SK-N-MC (cell line): ENCODE measurements at regions not wholly inside any gene's neighbourhood (a gene's known extent, or its start where the extent isn't known, plus 50 kb on each side); places are given as distances from the start of the nearest gene placed in this dataset.

Experiments
- DNase-seq: peaks from one replicate; pipeline ENCODE4 v3.0.0-alpha.2; 2011; ENCODE audit warnings: low read depth, low spot score
- H3K27ac ChIP-seq: fragments of 200-600 bp; sonication (generic); 2 replicates; pipeline ENCODE4 v1.5.1; 2016; ENCODE audit warnings: mixed run types
- H3K36me3 ChIP-seq: fragments of 200-600 bp; sonication (generic); 2 replicates; pipeline ENCODE4 v1.6.1; 2017; ENCODE audit warnings: antibody characterized with exemption, low read length, mixed read lengths; ENCODE audit not compliant: insufficient read depth
- H3K4me3 ChIP-seq: fragments of 200-600 bp; sonication (generic); 2 replicates; pipeline ENCODE4 v1.5.1; 2016
- H3K9ac ChIP-seq: fragments of 200-600 bp; sonication (generic); 2 replicates; pipeline ENCODE4 v1.8.0; 2017; ENCODE audit warnings: mixed run types, mixed read lengths; ENCODE audit not compliant: insufficient read length
- H3K9me3 ChIP-seq: fragments of 200-600 bp; sonication (generic); 2 replicates; pipeline ENCODE4 v1.6.1; 2017; ENCODE audit warnings: low read depth, mild to moderate bottlenecking, antibody characterized with exemption, low read length, moderate library complexity, mixed read lengths
- EZH2 ChIP-seq: fragments of 200-600 bp; sonication (generic); IDR thresholded peaks from one replicate; pipeline ENCODE4 v1.6.1; 2017; ENCODE audit warnings: antibody characterized with exemption
- FOXP2 ChIP-seq: optimal IDR thresholded peaks from 2 replicates; pipeline ENCODE3; 2011; ENCODE audit warnings: mild to moderate bottlenecking, moderate library complexity; ENCODE audit not compliant: insufficient read depth; ENCODE audit errors: extremely low read length, control extremely low read depth
- POLR2AphosphoS5 ChIP-seq: IDR thresholded peaks from 2 replicates; pipeline ENCODE4 v1.6.1; 2012; ENCODE audit warnings: mild to moderate bottlenecking, low read depth, low read length, borderline replicate concordance

DNA sequence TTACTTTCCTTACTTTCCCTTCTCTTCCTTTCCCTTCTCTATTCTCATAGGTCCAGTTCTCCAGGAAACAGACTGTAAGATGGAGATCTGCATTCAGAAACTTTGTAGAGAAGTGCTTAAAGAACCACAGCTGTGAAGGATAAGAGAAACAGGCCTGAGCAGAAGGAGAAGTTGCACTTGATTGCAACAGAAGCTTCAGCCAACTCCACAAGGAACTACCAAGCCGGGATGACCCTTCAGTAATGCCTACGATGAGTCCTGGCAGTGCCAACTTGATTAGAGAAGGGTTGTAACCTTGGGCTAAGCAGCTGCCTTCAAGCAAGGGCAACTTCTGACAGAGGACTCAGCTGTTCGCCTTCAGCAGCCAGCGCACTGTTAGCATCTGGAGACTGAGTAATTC is 413.3 kb upstream of the RASGEF1B start:
- no peak for TF ChIP-seq POLR2AphosphoS5
- TF ChIP-seq EZH2, result no peak
- no peak for TF ChIP-seq FOXP2
- Histone ChIP-seq H3K4me3 (no peak overlapping the region), H3K9ac (no peak overlapping the region), H3K9me3 (peaks cover 8% of the 10 kb centered on the region; the same call in 1 of the 2 replicates), H3K36me3 (no peaks in the 10 kb centered on the region), H3K27ac (no peak overlapping the region)
- DNase-seq, result no peak

DNA sequence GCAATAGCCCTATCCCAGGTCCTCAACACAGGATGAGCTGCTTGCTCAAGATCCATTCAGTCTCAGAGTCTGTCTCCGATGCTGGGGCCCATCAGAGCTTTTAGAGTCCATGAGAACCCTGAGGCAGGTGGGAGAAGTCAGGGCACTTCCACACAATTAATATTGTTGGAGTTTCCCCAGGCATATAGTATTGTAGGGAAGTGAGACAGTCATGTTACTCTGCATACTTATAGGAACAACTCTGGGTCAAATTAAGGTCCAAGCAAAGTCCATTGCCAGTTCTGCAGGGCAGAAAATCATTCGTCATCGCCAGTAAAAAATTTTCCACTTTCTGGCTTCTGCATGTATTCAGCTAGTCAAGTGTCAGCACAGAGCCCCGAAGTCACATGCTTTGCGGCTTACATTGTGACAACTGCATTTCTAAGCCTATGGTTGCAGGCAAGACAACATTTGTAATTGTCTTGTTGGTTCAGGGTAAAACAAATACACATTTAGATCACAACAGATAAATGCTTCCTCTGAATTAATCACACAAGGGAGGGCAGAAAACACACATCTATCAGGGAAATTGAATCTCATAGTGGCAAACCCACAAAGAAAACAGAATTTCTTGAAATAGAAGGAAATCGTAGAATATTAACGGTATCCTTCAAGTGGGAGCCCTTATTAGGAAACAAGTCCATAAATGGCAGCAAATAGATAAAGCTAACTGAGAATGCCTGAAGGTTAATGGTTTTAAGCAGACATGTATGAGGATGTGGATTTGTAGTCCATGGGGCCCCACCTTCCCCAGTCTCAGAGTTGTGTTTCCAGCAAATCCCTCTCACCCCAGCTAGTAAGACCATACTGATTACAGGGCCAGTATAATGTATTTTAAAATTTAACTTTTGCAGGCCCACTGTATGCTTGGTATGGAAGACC is 412.1 kb upstream of the RASGEF1B start:
- Histone ChIP-seq H3K36me3 (no peaks in the 10 kb centered on the region), H3K9ac (no peak overlapping the region), H3K9me3 (peaks cover 8% of the 10 kb centered on the region; the same call in 1 of the 2 replicates), H3K27ac (no peak overlapping the region), H3K4me3 (no peak overlapping the region)
- TF ChIP-seq POLR2AphosphoS5 (no peak), EZH2 (no peak), FOXP2 (no peak)
- no peak for DNase-seq

GRCh38 chr4:81883004-81883403 is 411.3 kb upstream of the RASGEF1B start:
- Histone ChIP-seq H3K36me3 (no peaks in the 10 kb centered on the region), H3K9ac (no peak overlapping the region), H3K4me3 (no peak overlapping the region), H3K27ac (no peak overlapping the region), H3K9me3 (peaks cover 8% of the 10 kb centered on the region; the same call in 1 of the 2 replicates)
- DNase-seq, result no peak
- no peak for TF ChIP-seq POLR2AphosphoS5
- TF ChIP-seq FOXP2, result no peak
- TF ChIP-seq EZH2, result no peak

- TF ChIP-seq FOXP2, result no peak
- no peak for TF ChIP-seq POLR2AphosphoS5
- no peak for TF ChIP-seq EZH2
Observed at GRCh38 chr4:81881855-81882621, 410.3 kb upstream of the RASGEF1B start.

GRCh38 chr4:81876106-81876505 is 404.4 kb upstream of the RASGEF1B start:
- peak overlapping the region; percentile 59 for H3K4me3 ChIP-seq
- no peak overlapping the region for H3K9ac ChIP-seq
- H3K36me3 ChIP-seq, result no peaks in the 10 kb centered on the region
- DNase-seq, result peak; percentile 39
- TF ChIP-seq EZH2 (no peak), POLR2AphosphoS5 (no peak), FOXP2 (no peak)
- H3K9me3 ChIP-seq, result no peaks in the 10 kb centered on the region
- H3K27ac ChIP-seq, result peak overlapping the region; percentile 93

More at GRCh38 chr4:81881855-81882621, 410.3 kb upstream of the RASGEF1B start:
- Histone ChIP-seq H3K4me3 (no peak overlapping the region), H3K27ac (no peak overlapping the region), H3K36me3 (no peaks in the 10 kb centered on the region), H3K9ac (no peak overlapping the region), H3K9me3 (peaks cover 8% of the 10 kb centered on the region; the same call in 1 of the 2 replicates)
- no peak for DNase-seq

- TF ChIP-seq POLR2AphosphoS5 (peak; percentile 42; the same call in 1 of the 2 replicates), EZH2 (no peak), FOXP2 (no peak)
- peak overlapping the region; percentile 93 for H3K27ac ChIP-seq
- H3K4me3 ChIP-seq, result peak overlapping the region; percentile 59
- no peaks in the 10 kb centered on the region for H3K36me3 ChIP-seq
- H3K9ac ChIP-seq, result peak overlapping the region; percentile 5
- DNase-seq, result peak; percentile 86
- H3K9me3 ChIP-seq, result no peaks in the 10 kb centered on the region
Observed at GRCh38 chr4:81874661-81875515, 403.2 kb upstream of the RASGEF1B start.

DNA sequence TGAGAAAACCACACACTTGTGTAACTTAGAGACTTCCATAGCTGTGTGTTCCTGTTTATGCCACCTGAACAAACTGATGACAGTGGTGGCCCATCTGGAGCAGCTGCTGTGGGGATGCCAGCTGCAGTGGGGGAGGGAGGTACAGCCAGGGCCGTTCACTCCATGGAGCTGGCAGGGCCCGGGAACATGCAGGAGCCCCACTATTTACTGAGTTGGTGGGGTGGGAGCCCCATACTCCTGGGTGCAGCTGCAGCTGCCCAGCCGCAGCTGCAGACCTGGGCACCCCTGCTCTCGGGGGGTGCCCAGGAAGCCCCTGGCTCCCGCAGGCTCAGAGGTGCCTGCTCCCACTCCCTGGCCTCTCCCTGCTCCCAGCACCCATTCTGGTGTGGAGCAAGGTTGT is 398.6 kb upstream of the RASGEF1B start:
- Histone ChIP-seq H3K27ac (no peak overlapping the region), H3K36me3 (no peaks in the 10 kb centered on the region), H3K9me3 (no peaks in the 10 kb centered on the region; the same call in 1 of the 2 replicates), H3K9ac (no peak overlapping the region), H3K4me3 (no peak overlapping the region)
- DNase-seq, result no peak
- TF ChIP-seq EZH2 (no peak), POLR2AphosphoS5 (no peak), FOXP2 (no peak)

DNA sequence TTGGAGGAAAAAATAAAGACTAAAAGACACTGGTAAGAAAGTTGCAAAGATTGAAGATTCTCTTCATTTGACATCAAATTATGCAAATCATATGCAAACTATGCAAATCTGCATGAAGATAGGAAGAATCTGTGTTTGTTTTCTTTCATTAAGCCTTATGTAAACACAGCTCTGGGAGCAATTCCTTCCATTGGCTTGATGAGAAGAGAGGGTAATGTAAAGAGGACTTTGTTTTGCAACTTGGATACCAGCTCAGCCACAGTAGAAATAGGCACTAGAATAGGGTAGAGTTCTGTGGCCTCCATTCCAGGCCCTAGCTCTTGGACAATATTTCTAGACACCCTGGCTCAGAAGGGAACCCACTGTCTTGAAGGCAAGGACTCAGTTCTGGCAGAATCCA is 388.4 kb upstream of the RASGEF1B start:
- Histone ChIP-seq H3K9me3 (no peaks in the 10 kb centered on the region; the same call in 1 of the 2 replicates), H3K9ac (no peak overlapping the region), H3K36me3 (no peaks in the 10 kb centered on the region), H3K27ac (no peak overlapping the region), H3K4me3 (no peak overlapping the region)
- DNase-seq, result no peak
- no peak for TF ChIP-seq EZH2
- no peak for TF ChIP-seq POLR2AphosphoS5
- no peak for TF ChIP-seq FOXP2
